GM19395 (cell line): ENCODE measurements at regions not wholly inside any gene's neighbourhood (a gene's known extent, or its start where the extent isn't known, plus 50 kb on each side); places are given as distances from the start of the nearest gene placed in this dataset.
"Not testable (repeated sequence)": the region's sequence is repeated elsewhere in the genome, so short reads cannot be mapped to it uniquely, and the experiment has no call there.

Experiments
- ATAC-seq: cut with Tn5 transposase; IDR thresholded peaks from one replicate; pipeline ENCODE4 v1.9.1; 2021; ENCODE audit warnings: mild to moderate bottlenecking, moderate library complexity; ENCODE audit not compliant: unreplicated experiment

- ATAC-seq, result no peak
These were observed 255.4 kb upstream of the HSF2 start for GRCh38 chr6:122143813-122144601.

- no peak for ATAC-seq
These were observed 254.2 kb upstream of the HSF2 start for GRCh38 chr6:122145246-122145645.

DNA sequence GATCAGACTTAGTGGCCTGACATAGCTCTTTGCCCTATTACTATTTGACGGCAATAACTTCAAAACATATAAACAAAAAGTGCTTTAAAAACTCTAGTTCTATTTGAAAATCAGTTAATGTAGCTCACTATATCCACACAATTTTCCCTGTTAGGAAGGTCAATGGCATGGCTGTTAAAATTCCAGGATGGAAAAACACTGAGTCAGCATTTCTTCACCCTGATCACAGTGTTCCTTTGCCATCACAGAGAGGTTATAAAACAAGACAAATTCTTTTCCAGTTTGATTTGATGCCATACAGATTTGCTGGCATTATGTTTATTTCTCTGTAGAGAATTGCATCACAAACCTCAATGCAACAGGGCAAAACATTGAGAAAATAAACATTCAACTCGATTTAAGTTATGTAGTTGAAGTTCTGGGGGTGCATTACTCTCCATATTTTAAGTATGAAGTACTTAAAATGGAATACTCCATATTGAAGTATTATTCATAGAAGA lies 253.7 kb upstream of the HSF2 start:
- no peak for ATAC-seq

GRCh38 chr6:122147291-122147690 lies 252.2 kb upstream of the HSF2 start:
- ATAC-seq, result no peak

DNA sequence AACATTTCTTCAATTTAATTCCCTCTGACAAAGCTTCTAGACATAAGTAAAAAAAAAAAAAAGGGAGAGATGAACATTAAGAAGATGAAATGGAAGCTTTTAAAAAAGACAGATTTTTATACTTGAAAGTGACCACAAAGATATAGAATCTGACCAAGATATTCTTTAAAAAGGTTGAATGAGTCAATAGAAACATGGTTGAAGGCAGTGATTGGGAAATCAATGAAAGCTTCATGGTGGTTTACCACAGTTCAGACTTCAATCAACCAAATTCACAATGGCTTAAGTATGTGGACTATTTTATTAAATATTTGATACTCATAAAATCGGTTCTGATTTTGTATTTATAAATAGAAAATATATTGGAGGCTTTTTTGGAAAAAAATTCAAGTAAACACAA lies 248.4 kb upstream of the HSF2 start:
- ATAC-seq, result no peak

- no peak for ATAC-seq
These were observed 247.7 kb upstream of the HSF2 start for GRCh38 chr6:122151763-122152162.

DNA sequence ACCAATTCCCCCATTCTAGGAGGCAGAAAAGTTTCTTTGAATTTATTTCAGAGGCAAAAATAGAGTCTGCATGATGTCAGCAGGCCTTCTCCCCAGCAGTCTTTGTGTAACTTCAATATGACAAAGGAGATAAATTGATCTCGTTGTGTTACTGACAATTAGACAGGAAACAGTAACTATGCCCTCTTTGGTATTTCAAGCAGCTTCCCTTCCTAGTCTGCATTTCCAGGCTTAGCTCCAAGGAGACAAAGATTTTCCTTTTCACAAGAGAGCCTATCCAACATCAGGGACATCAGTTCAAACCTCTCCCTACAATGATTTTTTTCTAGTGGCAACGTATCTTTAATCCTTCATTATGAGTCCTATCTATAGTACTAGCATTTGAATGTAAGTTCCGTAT lies 245.9 kb upstream of the HSF2 start:
- no peak for ATAC-seq

- ATAC-seq, result no peak
These were observed 245.3 kb upstream of the HSF2 start for GRCh38 chr6:122154155-122154554.

DNA sequence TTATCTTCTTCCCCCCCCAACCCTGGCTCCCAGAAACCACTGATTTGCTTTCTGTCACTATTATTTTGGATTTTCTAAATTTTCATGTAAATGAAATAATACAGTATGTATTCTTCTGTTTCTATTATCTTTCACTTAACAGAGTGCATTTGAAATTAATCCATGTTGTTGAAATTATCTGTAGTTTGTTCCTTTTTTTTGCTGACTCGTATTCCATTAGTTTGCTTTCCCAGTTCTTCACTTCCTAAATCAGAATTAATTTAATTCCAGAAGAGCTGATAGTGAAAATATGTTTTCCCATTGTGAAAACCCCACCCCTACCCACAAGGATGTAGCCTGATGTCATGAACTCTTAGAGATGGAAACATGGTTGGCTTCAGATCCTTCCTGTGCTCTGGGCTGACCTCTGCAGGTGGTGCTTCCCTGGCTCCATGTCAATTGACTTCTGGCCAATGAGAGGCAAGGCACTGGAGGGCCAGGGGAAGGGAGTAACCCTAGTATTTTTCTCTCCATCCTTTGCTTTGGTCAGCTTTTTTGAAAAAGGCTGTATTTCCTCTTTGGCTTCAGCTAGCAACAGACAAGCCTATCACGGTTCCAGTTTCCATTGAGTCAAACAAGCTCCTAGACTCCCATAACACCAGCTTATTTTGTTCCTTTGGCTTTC lies 244.4 kb upstream of the HSF2 start:
- ATAC-seq, result no peak

- no peak for ATAC-seq
These were observed 238.3 kb upstream of the HSF2 start for GRCh38 chr6:122161136-122161535.

DNA sequence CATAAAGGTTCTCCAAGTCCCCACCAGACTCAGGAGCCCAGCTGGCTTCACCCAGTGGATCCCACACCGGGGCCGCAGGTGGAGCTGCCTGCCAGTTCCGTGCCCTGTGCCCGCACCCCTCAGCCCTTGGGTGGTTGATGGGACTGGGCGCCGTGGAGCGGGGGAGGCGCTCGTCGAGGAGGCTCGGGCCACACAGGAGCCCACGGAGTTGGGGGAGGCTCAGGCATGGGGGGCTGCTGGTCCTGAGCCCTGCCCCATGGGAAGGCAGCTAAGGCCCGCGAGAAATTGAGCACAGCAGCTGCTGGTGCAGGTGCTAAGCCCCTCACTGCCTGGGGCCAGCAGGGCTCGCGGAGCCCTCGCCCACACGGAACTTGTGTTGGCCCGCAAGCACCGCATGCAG lies 234.4 kb upstream of the HSF2 start:
- no peak for ATAC-seq

- ATAC-seq, result no peak
These were observed 229.2 kb upstream of the HSF2 start for GRCh38 chr6:122170274-122170673.

GRCh38 chr6:122178988-122179387 lies 220.5 kb upstream of the HSF2 start:
- ATAC-seq, result no peak

DNA sequence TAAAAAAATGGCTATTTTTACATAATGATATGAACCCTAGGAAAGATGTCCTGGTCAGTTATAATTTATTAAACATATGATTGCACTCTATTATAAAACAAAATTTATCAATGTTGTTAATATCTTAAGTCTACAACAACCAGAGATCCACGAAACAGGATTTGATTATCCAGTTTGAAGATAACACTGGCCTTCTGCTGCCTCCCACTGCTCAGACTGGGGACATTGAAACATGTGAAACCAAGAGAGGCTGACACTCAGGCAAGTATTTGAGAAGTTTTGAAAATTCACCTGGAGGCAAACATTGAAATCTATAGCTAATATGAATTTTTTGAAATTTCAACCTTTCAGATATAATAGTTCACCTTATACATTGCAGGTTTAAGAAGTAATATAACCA lies 219.3 kb upstream of the HSF2 start:
- no peak for ATAC-seq

GRCh38 chr6:122182061-122182460 lies 217.4 kb upstream of the HSF2 start:
- ATAC-seq, result no peak

GRCh38 chr6:122184401-122184827 lies 215.0 kb upstream of the HSF2 start:
- no peak for ATAC-seq

- not testable (repeated sequence) for ATAC-seq
These were observed 214.0 kb upstream of the HSF2 start for GRCh38 chr6:122185458-122185857.

DNA sequence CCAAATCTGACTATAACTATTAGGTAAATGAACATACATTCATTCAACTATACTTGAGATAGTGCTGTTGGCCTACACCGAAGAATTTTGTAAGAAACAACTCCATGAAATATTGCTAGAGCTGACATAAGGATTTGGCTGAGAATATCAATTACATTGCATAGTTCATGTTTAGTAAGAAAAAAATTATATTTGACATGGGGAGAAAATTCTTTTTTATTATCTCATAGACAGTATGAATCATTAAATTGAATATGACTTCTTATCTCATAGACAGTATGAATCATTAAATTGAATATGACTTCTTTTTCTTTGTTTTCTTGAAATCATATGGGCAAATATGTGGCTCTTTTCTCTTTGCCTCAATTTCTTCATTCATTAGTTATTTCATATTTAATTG lies 212.3 kb upstream of the HSF2 start:
- no peak for ATAC-seq

DNA sequence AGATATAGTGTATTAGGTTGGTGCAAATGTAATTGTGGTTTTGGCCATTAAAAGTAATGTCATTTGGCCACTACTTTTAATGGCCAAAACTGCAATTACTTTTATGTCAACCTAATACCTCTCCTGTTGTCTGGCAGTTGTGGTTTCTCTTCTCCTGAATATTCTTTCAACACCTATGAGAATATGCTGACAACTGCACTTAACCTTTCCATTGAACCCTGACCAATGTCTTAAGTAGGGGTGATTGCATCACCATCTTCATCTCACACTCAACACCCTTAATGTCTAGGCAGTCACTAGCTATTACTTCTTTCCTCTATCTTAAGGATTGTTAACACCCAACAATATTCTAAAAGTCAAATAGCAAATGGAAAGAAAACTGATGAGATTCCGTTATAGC lies 200.5 kb upstream of the HSF2 start:
- no peak for ATAC-seq

GRCh38 chr6:122200440-122200839 lies 199.0 kb upstream of the HSF2 start:
- ATAC-seq, result no peak

GRCh38 chr6:122202576-122203137 lies 196.8 kb upstream of the HSF2 start:
- ATAC-seq, result no peak

DNA sequence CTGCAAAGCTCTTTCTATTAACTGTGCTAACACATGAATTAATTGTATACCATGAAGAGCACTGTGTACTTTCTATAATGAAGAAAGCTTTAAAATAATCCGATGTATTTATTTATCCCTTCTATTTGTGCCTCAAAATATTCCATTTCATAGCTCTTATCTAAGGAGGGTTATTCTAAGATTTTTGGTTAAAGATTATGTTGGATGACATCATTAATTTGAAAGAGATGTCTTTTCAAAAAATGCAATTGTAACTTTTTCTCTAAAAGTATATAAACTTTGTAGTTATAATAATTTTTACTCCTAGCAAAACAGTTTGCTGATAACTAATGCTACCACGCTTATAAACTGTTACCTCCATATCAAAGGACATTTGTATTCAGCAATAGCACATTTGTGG lies 192.4 kb upstream of the HSF2 start:
- ATAC-seq, result no peak
